Embryonic facial prominence (tissue), 1 donor: ENCODE measurements at regions not wholly inside any gene's neighbourhood (a gene's known extent, or its start where the extent isn't known, plus 50 kb on each side); places are given as distances from the start of the nearest gene placed in this dataset.
"Not testable (repeated sequence)": the region's sequence is repeated elsewhere in the genome, so short reads cannot be mapped to it uniquely, and the experiment has no call there.

Experiments
- DNase-seq: peaks from one replicate; pipeline ENCODE4 v3.0.0-alpha.2; 2016; ENCODE audit errors: extremely low spot score

DNA sequence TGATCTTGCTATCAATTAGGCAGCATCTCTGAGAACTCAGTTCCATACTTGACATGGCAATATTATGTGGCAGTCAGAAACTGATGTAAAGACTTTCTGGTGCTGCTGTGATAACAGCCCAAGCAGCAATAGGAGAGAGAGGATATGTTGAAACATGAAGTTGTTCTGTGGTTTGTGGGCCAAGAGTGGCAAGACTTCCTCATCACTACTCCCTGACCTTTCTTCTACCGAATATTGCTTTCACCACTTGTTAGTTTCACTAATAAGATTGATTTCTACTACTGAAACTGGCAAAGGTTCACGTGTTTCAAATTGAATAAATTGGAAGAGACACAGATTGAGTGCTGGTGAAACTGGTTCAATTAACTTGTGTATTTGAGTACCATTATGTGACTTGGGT is 852.6 kb upstream of the RAG2 start:
- no peak for DNase-seq

DNA sequence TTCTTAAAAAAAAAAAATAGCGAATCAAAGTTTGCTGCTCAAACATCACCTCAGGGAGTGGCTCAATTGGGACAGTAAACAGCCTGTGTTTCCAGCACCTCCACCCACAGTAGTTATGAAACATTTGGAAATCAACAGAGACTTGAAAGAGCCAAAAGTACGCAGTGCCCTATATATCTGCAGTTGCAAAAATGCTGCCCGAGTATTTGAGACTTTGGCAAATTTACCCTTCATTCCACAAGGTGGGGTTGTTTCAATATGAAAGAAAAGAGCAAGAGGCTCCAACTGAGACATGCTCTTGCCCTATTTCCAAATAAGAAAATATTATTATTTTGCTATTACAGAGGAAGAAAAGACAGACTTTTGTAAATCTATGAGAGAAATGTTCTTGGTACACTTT is 851.1 kb upstream of the RAG2 start:
- no peak for DNase-seq

DNA sequence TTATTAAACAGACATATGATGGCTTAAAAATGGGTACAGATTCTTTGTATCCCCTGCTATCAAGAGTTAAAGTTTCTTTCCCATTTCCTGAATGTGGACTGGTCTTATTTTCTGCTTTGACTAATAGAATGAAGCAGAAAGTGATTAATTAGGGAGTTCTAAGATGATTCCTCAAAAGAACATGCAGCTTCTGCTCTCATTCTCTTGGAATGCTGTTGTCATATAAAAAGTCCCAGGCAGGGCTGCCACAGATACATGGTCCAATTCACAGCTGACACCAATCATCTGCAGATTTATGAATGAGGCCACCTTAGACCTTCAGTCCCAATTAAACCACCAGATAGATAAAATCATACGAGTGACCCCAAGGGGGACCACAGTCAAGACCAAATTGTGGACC is 844.5 kb upstream of the RAG2 start:
- DNase-seq: no peak

DNA sequence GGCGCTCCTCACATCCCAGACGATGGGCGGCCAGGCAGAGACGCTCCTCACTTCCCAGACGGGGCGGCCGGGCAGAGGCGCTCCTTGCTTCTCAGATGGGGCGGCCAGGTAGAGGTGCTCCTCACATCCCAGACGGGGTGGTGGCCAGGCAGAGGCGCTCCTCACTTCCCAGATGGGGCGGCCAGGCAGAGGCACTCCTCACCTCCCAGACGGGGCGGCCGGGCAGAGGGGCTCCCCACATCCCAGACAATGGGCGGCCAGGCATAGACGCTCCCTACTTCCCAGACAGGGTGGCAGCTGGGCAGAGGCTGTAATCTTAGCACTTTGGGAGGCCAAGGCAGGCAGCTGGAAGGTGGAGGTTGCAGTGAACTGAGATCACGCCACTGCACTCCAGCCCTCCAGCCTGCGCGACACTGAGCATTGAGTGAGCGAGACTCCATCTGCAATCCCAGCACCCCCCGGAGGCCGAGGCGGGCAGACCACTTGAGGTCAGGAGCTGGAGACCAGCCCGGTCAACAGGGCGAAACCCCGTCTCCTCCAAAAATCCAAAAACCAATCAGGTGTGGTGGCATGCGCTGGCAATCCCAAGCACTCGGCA is 833.7 kb upstream of the RAG2 start:
- DNase-seq: not testable (repeated sequence)

DNA sequence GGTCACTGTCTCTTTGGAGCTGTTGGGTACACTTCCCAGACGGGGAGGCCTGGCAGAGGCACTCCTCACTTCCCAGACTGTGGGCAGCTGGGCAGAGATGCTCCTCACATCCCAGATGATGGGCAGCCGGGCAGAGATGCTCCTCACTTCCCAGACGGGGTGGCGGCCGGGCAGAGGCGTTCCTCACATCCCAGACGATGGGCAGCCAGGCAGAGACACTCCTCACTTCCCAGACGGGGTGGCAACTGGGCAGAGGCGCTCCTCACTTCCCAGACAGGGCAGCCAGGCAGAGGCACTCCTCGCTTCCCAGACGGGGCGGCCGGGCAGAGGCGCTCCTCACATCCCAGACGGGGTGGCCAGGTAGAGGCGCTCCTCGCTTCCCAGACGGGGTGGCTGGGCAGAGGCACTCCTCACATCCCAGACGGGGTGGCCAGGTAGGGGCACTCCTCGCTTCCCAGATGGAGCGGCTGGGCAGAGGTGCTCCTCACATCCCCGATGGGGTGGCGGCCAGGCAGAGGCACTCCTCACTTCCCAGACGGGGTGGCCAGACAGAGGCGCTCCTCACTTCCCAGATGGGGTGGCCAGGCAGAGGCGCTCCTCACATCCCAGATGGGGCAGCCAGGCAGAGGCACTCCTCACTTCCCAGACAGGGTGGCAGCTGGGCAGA is 833.1 kb upstream of the RAG2 start:
- DNase-seq: not testable (repeated sequence)

DNA sequence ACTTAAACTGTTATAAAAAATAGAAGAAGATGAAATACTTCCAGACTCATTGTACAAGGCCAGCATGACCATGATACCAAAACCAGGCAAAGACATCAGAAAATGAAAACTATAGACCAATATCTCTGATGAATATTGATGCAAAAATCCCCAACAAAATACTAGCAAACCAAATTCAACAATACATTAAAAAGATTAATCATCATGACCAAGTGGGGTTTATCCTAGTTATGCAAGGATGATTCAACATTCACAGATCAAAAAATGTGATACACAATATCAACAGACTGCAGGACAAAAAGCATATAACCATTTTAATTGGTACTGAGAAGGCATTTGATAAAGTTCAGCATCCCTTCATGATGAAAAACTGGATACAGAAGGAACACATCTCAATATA is 824.5 kb upstream of the RAG2 start:
- DNase-seq: no peak

DNA sequence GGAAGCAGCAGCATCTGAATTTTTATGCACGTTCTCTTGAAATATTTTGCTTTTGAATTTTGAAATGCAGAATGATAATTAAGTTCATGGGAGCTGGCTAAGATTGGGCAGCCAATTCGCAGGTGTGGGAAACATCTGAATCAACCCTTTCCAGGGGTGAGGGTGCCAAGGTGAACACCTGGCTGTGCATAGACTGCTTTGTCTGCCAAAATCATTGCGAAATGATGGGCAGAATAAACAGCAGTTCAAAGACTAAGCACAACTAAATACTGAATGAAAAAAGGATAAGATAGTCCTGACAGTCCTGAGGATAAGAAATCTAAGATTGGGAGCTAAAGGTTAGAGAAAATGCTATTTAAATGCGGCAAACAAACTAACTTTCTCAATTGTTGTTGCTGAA is 813.3 kb upstream of the RAG2 start:
- DNase-seq: no peak

DNA sequence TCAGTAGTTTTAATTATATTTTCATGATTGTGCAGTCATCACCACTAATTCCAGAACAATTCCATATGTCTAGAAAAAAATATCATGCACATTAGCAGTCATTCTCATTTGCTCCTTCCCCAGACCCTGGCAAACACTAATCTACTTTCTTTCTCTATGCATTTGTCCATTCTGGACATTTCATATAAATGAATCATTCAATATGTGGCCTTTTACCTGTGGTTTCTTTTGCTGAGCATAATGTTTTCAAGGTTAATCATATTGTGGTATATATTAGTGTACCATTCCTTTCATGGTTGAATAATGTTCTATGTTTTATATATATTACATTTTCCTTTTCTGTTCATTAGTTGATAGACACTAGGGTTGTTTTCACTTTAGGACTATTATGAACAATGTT is 811.1 kb upstream of the RAG2 start:
- DNase-seq: no peak

DNA sequence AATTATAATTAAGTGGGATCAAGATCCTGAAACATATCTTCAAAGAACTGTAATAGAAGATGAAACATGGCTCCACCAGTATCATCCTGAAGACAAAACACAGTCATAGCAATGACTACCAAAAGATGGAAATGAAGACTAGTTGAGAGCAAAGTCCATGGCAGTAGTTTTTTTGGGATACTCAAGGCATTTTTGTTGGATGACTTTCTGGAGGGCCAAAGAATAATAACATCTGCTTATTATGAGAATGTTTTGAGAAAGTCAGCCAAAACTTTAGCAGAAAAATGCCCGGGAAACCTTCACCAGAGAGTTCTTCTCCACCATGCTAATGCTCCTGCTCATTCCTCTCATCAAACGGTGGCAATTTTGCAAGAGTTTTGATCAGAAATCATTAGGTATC is 809.4 kb upstream of the RAG2 start:
- DNase-seq: no peak

DNA sequence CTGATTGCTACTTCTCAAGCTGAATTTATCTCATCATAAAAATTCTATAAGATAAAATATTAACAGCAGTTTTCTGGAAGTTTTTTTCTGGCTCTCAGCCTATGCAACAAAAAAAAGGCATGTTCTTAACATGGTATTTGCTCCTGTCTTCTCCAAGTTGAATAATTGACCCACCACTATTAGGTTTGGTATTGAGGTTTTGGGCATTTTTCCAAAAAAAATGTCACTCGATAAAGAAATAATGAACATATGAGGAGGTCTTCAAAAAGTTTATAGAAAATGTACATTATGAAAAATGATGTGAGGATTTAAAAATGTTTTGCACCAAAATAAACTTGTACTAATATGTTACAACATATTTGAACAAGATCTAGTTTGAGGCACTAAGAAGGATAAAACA is 808.6 kb upstream of the RAG2 start:
- no peak for DNase-seq

DNA sequence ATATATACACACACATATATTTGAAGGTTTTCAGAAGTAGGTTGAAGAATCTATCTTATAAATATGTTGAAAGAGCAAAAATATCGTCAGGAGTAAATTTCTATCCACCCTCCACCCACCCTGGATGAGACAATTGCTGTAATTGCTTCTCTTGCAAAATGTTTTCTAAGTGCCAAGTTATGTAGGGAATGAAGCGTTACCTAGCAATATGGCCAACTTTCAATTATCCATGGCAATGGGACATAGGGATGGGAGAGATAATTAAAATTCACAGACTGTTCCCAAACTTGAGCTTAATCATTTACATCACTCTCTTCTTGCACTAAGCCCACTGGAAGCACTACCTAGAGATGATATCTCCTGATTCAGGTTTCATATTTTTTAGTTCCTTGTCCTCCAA is 806.2 kb upstream of the RAG2 start:
- no peak for DNase-seq

DNA sequence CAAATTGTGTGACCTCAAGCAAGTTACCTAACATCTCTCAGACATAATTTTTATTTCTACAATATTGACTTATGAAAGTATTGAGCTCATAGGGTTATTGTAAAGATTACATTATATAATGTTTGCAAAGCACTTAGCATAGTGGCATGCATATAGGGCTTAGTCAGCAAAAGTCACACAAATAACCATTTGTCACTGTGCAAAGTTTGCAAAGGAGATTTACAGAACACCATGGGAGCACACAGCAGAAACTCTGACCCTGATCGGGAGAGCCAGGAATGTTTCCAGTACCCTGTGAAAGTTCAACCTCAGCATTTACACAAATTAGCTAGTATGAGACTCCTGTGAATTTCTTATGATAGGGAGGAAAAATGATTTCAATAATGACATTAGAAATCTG is 804.6 kb upstream of the RAG2 start:
- no peak for DNase-seq

DNA sequence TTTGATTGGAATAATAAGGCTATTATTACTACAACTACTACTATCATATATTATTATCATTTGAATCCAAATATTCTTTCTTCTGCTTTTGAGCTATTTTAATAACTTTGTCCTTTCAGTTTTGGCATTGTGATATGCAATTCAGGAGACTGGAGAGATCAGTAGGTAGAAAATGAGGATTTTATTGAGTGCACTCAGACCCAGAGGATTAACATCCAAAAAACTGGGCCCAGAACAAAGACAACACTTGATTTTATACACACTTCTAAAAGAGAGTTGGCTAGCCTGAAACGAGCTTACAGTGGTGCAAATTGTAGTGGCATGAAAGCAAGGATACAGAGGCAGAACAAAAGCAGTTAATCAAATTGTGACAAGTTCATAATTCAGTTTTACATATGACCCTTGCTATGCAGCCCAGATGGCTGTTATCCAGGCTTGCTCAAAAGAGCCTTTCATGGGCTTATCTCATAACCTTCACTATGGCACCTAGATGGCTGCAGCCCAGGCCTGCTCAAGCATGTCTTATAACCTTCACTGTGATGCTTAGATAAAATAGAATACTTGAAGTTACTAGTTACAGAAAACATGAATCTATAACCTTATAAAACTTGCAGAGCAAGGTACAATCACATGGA is 796.3 kb upstream of the RAG2 start:
- DNase-seq: no peak

DNA sequence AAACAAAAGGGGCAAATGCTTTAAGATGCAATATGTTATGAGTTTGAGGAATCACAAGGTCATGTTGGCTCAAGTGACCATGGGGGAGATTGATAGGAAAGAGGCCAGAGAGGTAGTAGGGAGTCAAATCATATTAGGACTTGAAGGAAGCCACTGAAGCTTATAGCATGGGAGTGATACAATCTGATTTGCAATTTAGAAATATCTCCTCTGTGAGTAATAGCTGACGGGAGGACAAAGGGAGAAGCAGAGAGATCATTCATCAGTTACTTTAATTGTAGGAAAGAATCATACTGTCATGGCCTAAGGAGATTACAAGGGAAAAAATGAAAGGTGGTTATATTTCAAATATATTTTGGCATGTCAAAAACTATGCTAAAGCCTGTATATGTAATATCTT is 793.6 kb upstream of the RAG2 start:
- no peak for DNase-seq

DNA sequence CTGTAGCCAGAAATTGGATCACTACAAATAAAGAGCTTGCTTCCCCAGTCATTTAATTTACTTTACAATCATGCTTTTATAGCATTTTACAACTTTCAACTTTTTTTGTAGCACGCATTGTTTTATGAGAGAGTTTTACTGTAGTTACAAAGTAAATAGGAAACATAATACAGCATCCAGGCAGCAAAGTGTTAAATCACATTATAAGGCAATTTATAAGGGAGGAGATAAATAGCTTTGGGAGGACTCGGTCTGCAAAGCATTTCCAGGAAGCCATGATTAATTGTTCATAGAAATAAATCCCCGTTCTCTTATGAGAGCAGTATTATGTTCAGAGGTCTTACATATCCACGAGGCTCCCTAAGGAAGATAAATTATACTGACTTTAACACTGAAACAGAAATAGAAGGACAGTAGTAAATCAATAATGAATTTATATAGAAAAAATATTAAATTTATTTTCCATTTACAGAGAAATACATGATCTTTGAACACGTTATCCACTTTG is 792.6 kb upstream of the RAG2 start:
- DNase-seq: no peak

DNA sequence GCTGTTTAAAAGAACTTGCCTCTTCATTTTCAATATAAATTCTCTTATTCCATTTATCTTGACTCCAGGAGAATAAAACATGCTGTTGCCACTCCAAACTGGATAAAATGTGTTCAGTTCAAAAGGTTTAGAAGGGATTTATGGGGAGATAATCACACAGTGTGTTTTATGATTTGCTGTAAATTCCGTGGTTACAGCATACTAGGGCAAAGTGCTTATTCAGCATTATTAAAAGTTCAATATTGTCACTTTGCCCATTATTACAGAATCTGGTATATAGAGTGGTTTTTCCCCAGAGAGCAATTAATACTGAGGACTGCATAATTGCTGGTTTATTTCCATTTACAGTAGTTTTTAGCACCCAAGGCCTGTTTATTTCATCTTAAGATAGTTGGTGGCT is 780.9 kb upstream of the RAG2 start:
- no peak for DNase-seq

DNA sequence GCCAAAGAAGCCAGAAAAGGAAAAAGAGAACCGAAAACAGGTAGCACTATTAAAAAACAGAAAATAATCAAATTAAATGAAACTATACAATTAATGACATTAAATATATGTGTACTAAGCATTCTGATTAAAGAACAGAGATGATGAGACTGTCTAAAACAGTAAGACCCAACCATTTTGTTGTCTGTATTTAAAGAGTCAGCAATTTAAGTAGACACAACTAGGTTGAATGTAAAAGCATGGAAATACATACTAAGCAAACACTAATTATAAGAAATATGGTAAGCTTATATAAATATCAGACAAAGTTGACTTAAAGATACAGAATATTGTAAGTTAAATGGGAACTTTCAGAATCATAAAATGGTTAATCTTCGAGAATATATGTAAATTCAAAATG is 774.6 kb upstream of the RAG2 start:
- DNase-seq: no peak

DNA sequence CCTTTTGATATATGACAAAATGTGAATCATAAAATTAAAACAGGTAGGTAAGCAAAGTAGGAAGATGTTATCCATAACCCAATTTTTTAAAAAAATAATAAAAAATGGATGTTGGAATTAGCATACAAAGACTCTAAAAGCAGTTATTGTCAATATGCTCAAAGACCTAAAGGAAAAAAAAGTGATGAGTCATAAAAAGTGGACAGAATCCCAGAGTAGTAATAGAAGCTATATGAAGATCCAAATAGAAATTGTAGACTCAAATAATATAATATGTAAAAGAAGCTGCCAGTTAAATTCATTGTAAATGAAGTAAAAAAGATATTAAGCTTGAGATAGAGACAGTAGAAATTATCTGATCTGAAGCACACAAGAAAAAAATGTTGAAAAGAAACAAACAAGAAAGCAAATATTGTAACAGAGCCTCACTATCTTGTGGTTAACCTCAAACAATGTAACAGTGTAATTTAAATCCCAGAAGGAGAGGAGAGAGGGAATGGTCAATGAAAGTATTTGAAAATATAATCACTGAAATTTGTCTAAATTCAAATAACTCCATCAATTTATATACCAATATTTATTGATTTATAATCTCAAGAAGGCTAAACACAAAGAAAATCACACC is 773.4 kb upstream of the RAG2 start:
- no peak for DNase-seq

DNA sequence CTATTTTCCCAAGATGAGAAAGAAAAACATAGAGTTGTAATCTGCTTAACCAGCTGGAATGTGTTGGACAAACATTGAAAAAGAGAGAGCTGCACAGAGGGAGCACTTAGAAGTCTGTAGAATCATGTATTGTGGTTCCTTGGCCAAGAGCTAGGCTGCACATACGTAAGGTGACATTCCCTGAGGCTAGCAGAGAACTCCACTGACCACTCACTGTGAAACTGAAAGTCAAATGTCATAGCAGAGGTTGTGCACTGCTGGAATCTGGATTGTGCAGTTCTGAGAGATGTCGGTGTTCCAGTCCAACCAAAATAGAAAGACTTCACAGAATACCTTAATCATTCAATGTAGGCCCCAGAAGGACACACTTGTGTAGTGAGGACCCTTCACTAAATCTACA is 772.8 kb upstream of the RAG2 start:
- no peak for DNase-seq

DNA sequence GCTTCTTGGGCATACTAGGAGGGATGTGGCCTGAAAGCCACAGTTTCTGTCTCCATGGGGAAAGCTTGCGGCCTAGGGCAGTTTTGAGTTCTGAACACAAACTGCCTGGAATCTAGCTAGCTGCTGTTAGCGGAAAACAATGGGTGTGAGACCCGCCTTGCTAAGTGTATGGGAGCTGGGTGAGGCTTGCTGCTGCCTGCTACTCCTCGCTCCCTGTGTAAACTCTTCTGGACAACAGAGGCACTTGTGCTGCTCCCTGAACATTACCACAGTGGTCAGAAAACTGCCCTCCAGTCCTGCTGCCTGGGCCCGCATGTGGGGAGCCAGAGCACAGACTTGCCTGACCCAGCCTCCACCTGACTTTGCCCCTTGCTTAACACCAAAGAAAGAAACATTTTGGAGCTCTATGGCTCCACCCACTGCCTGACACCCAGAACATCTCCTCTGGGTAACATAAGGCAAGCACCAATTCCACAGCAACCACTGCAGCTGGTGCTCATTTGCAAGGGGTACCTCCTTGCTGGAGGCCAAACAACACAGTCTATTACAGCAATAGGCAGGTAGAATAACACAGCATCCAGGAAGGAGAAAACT is 766.3 kb upstream of the RAG2 start:
- no peak for DNase-seq

DNA sequence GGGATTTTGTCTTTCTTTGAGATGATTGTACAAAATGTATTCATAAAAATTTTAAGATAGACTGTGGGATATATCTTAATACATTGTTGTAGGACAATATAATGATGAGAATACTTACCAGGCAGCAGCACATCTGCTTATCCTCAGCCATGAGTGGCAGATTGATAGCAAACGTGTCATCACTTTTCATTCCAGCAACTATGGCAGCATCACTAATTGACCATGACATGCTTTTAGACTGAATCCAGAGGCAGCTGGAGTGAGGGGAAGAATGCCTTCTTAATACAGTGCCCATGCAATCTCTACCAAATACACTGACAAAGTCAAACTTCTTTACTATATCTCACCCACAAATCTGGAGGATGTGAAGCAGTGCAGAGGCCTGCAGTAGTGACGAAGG is 755.2 kb upstream of the RAG2 start:
- no peak for DNase-seq

DNA sequence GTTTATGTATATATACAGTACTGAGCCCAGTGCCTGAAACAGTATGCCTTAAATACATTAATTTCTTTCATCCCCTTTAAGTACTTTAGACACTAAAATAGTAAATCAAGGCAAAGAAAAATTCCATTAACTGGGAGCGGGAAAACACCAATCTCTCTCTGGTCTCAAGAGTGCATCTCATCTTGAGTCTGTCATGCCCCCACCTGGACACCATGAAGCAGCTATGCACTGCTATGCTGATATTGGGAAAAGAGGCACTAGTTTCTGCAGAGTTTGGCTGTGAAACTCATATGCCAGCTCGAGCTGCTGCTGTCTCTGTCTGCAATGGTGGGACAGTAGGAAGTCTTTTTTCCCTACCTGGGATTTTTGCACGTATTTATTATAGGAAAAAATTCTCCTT is 754.4 kb upstream of the RAG2 start:
- DNase-seq: no peak

DNA sequence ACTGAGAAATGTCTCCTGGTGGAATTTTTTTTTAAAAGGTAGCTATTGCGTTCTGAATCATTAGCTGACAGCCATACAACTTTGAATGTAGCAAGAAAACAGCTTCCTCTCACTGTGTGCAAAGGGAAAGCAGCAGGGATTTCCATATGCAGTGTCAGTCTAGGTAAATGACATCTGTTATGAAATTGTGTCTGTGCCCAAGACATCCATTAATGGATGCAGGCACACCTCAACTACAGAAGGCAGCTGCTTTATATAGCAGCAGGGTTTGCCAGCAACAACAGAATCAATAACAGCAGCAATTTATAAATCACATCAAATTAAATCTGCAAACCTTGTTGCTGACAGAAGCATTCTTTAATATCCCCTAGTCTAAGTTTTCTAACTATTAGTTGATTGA is 745.3 kb upstream of the RAG2 start:
- no peak for DNase-seq
